Limb (tissue), 2 donors: ENCODE measurements at regions not wholly inside any gene's neighbourhood (a gene's known extent, or its start where the extent isn't known, plus 50 kb on each side); places are given as distances from the start of the nearest gene placed in this dataset.
"Not testable (repeated sequence)": the region's sequence is repeated elsewhere in the genome, so short reads cannot be mapped to it uniquely, and the experiment has no call there.

Source experiments
- DNase-seq, 2 donors: peaks; one replicate each; pipeline ENCODE4 v3.0.0-alpha.2; 2016; ENCODE audit errors: extremely low spot score in 2 of 2

- DNase-seq: no peak
These were observed 87.9 kb upstream of the CNKSR3 start for GRCh38 chr6:154598399-154598798.

GRCh38 chr6:154602296-154602695, 91.8 kb upstream of the CNKSR3 start:
- DNase-seq: no peak

GRCh38 chr6:154602708-154603107, 92.2 kb upstream of the CNKSR3 start:
- DNase-seq: no peak

- no peak for DNase-seq
These were observed 93.6 kb upstream of the CNKSR3 start for GRCh38 chr6:154604119-154604518.

- DNase-seq: no peak
These were observed 94.8 kb upstream of the CNKSR3 start for GRCh38 chr6:154605178-154605881.

- DNase-seq: no peak
These were observed 95.4 kb upstream of the CNKSR3 start for GRCh38 chr6:154605882-154606370.

GRCh38 chr6:154606457-154606856, 96.0 kb upstream of the CNKSR3 start:
- DNase-seq: no peak

GRCh38 chr6:154606860-154607259, 96.4 kb upstream of the CNKSR3 start:
- no peak for DNase-seq

GRCh38 chr6:154611241-154611640, 100.8 kb upstream of the CNKSR3 start:
- DNase-seq: no peak

- DNase-seq: no peak
These were observed 101.4 kb upstream of the CNKSR3 start for GRCh38 chr6:154611847-154612246.

GRCh38 chr6:154613137-154613676, 102.7 kb upstream of the CNKSR3 start:
- no peak for DNase-seq

GRCh38 chr6:154614101-154614500, 103.6 kb upstream of the CNKSR3 start:
- DNase-seq: no peak

- no peak for DNase-seq
These were observed 104.2 kb upstream of the CNKSR3 start for GRCh38 chr6:154614641-154615040.

- peak; percentile 58 to 75 for DNase-seq
These were observed 105.1 kb upstream of the CNKSR3 start for GRCh38 chr6:154615483-154616025.

GRCh38 chr6:154617175-154617574, 106.7 kb upstream of the CNKSR3 start:
- DNase-seq: no peak

- DNase-seq: peak in 1 of 2 donors; percentile 55
These were observed 108.7 kb upstream of the CNKSR3 start for GRCh38 chr6:154619146-154619545.

- no peak for DNase-seq
These were observed 111.2 kb upstream of the CNKSR3 start for GRCh38 chr6:154621686-154622085.

GRCh38 chr6:154622618-154623336, 110.4 kb upstream of the SCAF8 start:
- no peak for DNase-seq

GRCh38 chr6:154623391-154623790, 109.8 kb upstream of the SCAF8 start:
- no peak for DNase-seq

GRCh38 chr6:154624038-154624599, 109.1 kb upstream of the SCAF8 start:
- no peak for DNase-seq

GRCh38 chr6:154624727-154625126, 108.5 kb upstream of the SCAF8 start:
- DNase-seq: not testable (repeated sequence)

- DNase-seq: no peak
These were observed 107.5 kb upstream of the SCAF8 start for GRCh38 chr6:154625721-154626120.
